ENCODE measurements at regions not wholly inside any gene's neighbourhood (a gene's known extent, or its start where the extent isn't known, plus 50 kb on each side); places are given as distances from the start of the nearest gene placed in this dataset.
"Not testable (repeated sequence)": the region's sequence is repeated elsewhere in the genome, so short reads cannot be mapped to it uniquely, and the experiment has no call there.

GRCh38 chr3:88000853-88001252, 58.0 kb downstream of the CGGBP1 start:
- no peak for DNase-seq (ENCODE audit: low read depth)

- no peak for DNase-seq (ENCODE audit: low read depth)
Measured at GRCh38 chr3:87997966-87998365, 60.8 kb downstream of the CGGBP1 start.

- DNase-seq (ENCODE audit: low read depth) = peak; percentile 21
Measured at GRCh38 chr3:87997298-87997697, 61.5 kb downstream of the CGGBP1 start.

GRCh38 chr3:87996882-87997281, 61.9 kb downstream of the CGGBP1 start:
- no peak for DNase-seq (ENCODE audit: low read depth)

GRCh38 chr3:87993566-87993965, 65.2 kb downstream of the CGGBP1 start:
- DNase-seq (ENCODE audit: low read depth) = no peak

GRCh38 chr3:87987952-87988351, 70.9 kb downstream of the CGGBP1 start:
- no peak for DNase-seq (ENCODE audit: low read depth)

GRCh38 chr3:87982421-87982820, 76.4 kb downstream of the CGGBP1 start:
- no peak for DNase-seq (ENCODE audit: low read depth)

- DNase-seq (ENCODE audit: low read depth) = no peak
Measured at GRCh38 chr3:87979527-87979926, 79.3 kb downstream of the CGGBP1 start.

GRCh38 chr3:87977765-87978164, 81.0 kb downstream of the CGGBP1 start:
- no peak for DNase-seq (ENCODE audit: low read depth)

- no peak for DNase-seq (ENCODE audit: low read depth)
Measured at GRCh38 chr3:87975716-87976115, 83.1 kb downstream of the CGGBP1 start.

GRCh38 chr3:87973906-87974305, 84.9 kb downstream of the CGGBP1 start:
- DNase-seq (ENCODE audit: low read depth) = no peak

GRCh38 chr3:87969620-87970019, 89.2 kb downstream of the CGGBP1 start:
- no peak for DNase-seq (ENCODE audit: low read depth)

GRCh38 chr3:87968668-87969067, 90.1 kb downstream of the CGGBP1 start:
- DNase-seq (ENCODE audit: low read depth) = no peak

- no peak for DNase-seq (ENCODE audit: low read depth)
Measured at GRCh38 chr3:87958289-87958688, 100.5 kb downstream of the CGGBP1 start.

GRCh38 chr3:87957575-87957974, 101.2 kb downstream of the CGGBP1 start:
- no peak for DNase-seq (ENCODE audit: low read depth)

- no peak for DNase-seq (ENCODE audit: low read depth)
Measured at GRCh38 chr3:87949879-87950208, 109.0 kb downstream of the CGGBP1 start.

- no peak for DNase-seq (ENCODE audit: low read depth)
Measured at GRCh38 chr3:87949189-87949878, 109.5 kb downstream of the CGGBP1 start.

- not testable (repeated sequence) for DNase-seq (ENCODE audit: low read depth)
Measured at GRCh38 chr3:87946007-87946406, 112.8 kb downstream of the CGGBP1 start.

- DNase-seq (ENCODE audit: low read depth) = not testable (repeated sequence)
Measured at GRCh38 chr3:87942256-87942655, 116.5 kb downstream of the CGGBP1 start.

GRCh38 chr3:87924485-87924884, 134.3 kb downstream of the CGGBP1 start:
- no peak for DNase-seq (ENCODE audit: low read depth)

- no peak for DNase-seq (ENCODE audit: low read depth)
Measured at GRCh38 chr3:87920549-87920948, 138.3 kb downstream of the CGGBP1 start.

GRCh38 chr3:87901141-87901540, 157.7 kb downstream of the CGGBP1 start:
- DNase-seq (ENCODE audit: low read depth) = no peak

- no peak for DNase-seq (ENCODE audit: low read depth)
Measured at GRCh38 chr3:87900061-87900460, 158.7 kb downstream of the CGGBP1 start.

- no peak for DNase-seq (ENCODE audit: low read depth)
Measured at GRCh38 chr3:87898971-87899370, 159.8 kb downstream of the CGGBP1 start.

GRCh38 chr3:87895983-87896382, 162.8 kb downstream of the CGGBP1 start:
- no peak for DNase-seq (ENCODE audit: low read depth)
